HG03439 (cell line): ENCODE measurements at regions not wholly inside any gene's neighbourhood (a gene's known extent, or its start where the extent isn't known, plus 50 kb on each side); places are given as distances from the start of the nearest gene placed in this dataset.

Source experiments
- ATAC-seq: cut with Tn5 transposase; IDR thresholded peaks from one replicate; pipeline ENCODE4 v1.9.1; 2021; ENCODE audit warnings: mild to moderate bottlenecking, moderate library complexity; ENCODE audit not compliant: unreplicated experiment

- no peak for ATAC-seq
Observed at GRCh38 chr13:40376296-40376849, 290.1 kb downstream of the FOXO1 start.

- ATAC-seq = no peak
Observed at GRCh38 chr13:40376867-40377535, 289.4 kb downstream of the FOXO1 start.

- no peak for ATAC-seq
Observed at GRCh38 chr13:40377783-40378182, 288.7 kb downstream of the FOXO1 start.

- no peak for ATAC-seq
Observed at GRCh38 chr13:40379196-40379595, 287.2 kb downstream of the FOXO1 start.

- no peak for ATAC-seq
Observed at GRCh38 chr13:40379794-40380578, 286.5 kb downstream of the FOXO1 start.

- ATAC-seq = no peak
Observed at GRCh38 chr13:40381935-40382764, 284.3 kb downstream of the FOXO1 start.

- ATAC-seq = no peak
Observed at GRCh38 chr13:40383132-40383531, 283.3 kb downstream of the FOXO1 start.

GRCh38 chr13:40383885-40384284 is 282.6 kb downstream of the FOXO1 start:
- no peak for ATAC-seq

- no peak for ATAC-seq
Observed at GRCh38 chr13:40384976-40385857, 281.2 kb downstream of the FOXO1 start.

- ATAC-seq = no peak
Observed at GRCh38 chr13:40385858-40386180, 280.6 kb downstream of the FOXO1 start.

GRCh38 chr13:40386586-40386985 is 279.9 kb downstream of the FOXO1 start:
- no peak for ATAC-seq

- no peak for ATAC-seq
Observed at GRCh38 chr13:40387775-40388174, 278.7 kb downstream of the FOXO1 start.

GRCh38 chr13:40388617-40389016 is 277.8 kb downstream of the FOXO1 start:
- ATAC-seq = peak; percentile 98

- ATAC-seq = peak; percentile 57
Observed at GRCh38 chr13:40389081-40389641, 277.3 kb downstream of the FOXO1 start.

GRCh38 chr13:40390401-40390916 is 276.0 kb downstream of the FOXO1 start:
- ATAC-seq = no peak

- ATAC-seq = no peak
Observed at GRCh38 chr13:40391788-40392187, 274.7 kb downstream of the FOXO1 start.

- no peak for ATAC-seq
Observed at GRCh38 chr13:40394304-40394985, 272.0 kb downstream of the FOXO1 start.

- ATAC-seq = no peak
Observed at GRCh38 chr13:40398065-40398464, 268.4 kb downstream of the FOXO1 start.

GRCh38 chr13:40399756-40400155 is 266.7 kb downstream of the FOXO1 start:
- ATAC-seq = no peak
